ENCODE measurements at regions not wholly inside any gene's neighbourhood (a gene's known extent, or its start where the extent isn't known, plus 50 kb on each side); places are given as distances from the start of the nearest gene placed in this dataset.

DNA sequence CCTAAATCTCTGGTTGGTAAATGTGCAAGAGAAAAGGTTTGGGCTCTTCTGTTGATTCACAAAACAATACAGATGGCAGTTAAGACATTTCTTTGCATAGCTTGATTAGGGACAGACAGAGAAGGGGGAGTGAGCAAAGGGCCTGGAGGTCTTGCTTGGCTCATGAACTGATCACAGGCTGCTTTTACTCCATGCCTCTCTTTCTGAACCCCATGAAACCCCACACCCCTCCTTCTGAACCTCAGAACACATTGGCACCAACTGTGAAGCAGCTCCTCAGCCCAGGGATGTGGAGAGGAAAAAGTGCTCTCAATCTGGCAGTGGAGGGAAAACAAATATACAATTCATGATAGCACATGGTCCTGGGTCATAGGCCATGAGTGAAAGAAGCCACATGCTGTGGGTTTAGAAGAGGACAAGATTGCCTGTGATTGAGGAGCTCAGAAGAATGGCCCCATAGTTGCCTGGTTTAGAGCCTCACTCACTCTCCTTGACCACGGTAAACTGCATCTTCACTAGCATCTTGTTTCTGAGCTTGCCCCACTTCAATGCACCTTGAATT, 111.6 kb upstream of the GADD45A start:
- TF ChIP-seq EZH2 (IDR thresholded peaks at IDR 0.05) (no peak), EZH2phosphoT487 (IDR thresholded peaks at IDR 0.05) (no peak)
- TF ChIP-seq, protein P1, sequence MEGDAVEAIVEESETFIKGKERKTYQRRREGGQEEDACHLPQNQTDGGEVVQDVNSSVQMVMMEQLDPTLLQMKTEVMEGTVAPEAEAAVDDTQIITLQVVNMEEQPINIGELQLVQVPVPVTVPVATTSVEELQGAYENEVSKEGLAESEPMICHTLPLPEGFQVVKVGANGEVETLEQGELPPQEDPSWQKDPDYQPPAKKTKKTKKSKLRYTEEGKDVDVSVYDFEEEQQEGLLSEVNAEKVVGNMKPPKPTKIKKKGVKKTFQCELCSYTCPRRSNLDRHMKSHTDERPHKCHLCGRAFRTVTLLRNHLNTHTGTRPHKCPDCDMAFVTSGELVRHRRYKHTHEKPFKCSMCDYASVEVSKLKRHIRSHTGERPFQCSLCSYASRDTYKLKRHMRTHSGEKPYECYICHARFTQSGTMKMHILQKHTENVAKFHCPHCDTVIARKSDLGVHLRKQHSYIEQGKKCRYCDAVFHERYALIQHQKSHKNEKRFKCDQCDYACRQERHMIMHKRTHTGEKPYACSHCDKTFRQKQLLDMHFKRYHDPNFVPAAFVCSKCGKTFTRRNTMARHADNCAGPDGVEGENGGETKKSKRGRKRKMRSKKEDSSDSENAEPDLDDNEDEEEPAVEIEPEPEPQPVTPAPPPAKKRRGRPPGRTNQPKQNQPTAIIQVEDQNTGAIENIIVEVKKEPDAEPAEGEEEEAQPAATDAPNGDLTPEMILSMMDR (IDR thresholded peaks at IDR 0.05): no peak
- no peak overlapping the region for H3K4me3 Mint-ChIP-seq
- no peaks in the 10 kb centered on the region for H3K9me3 ChIP-seq (ENCODE audit: low read depth)
- H3K9me3 Mint-ChIP-seq: no peaks in the 10 kb centered on the region
- no peak overlapping the region for H3K4me3 ChIP-seq
- H3K36me3 ChIP-seq: no peaks in the 10 kb centered on the region
- peaks cover 13% of the 10 kb centered on the region for H3K4me1 Mint-ChIP-seq
- H3K79me2 ChIP-seq (ENCODE audit: low read depth): no peaks in the 10 kb centered on the region
- no peak overlapping the region for H3K27ac Mint-ChIP-seq
- no peak overlapping the region for H2AFZ ChIP-seq (replicated peaks)
- no peak overlapping the region for H3K9ac ChIP-seq
- no peaks in the 10 kb centered on the region for H3K4me1 ChIP-seq
- no peak overlapping the region for H3K4me2 ChIP-seq
- DNase-seq (ENCODE audit: low spot score): no peak
- no peak overlapping the region for H3K27ac ChIP-seq
- peaks cover 6% of the 10 kb centered on the region for H3K27me3 Mint-ChIP-seq (ENCODE audit: insufficient read depth, low read depth)
- H4K20me1 ChIP-seq (ENCODE audit: low read depth): no peaks in the 10 kb centered on the region
- no peaks in the 10 kb centered on the region for H3K27me3 ChIP-seq
- no peaks in the 10 kb centered on the region for H3K36me3 Mint-ChIP-seq
- no peaks in the 10 kb centered on the region for H3F3A ChIP-seq (ENCODE audit: low read depth)

DNA sequence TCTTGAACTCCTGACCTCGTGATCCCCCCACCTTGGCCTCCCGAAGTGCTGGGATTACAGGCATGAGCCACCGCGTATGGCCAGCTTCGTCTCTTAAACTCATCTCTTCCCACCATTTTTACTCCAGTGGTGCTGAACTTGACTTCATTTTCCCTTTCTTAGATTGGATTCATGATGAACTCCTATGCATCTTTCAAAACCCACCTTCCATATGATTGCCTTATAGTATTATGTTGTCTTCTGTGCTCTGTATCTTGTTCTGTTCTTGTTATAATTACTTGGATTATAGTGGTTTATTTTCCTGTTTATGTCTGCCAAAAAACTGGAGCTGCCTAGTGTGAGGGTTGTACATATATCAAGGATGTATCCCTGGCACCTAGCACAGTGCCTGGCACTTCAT, 110.8 kb upstream of the GADD45A start:
- no peak overlapping the region for H3K27ac ChIP-seq
- no peak for DNase-seq (ENCODE audit: low spot score)
- Mint-ChIP-seq H3K36me3 (no peaks in the 10 kb centered on the region), H3K4me1 (peaks cover 13% of the 10 kb centered on the region), H3K27ac (no peak overlapping the region), H3K27me3 (ENCODE audit: insufficient read depth, low read depth) (peaks cover 6% of the 10 kb centered on the region), H3K9me3 (no peaks in the 10 kb centered on the region), H3K4me3 (no peak overlapping the region)
- TF ChIP-seq EZH2phosphoT487 (IDR thresholded peaks at IDR 0.05): no peak
- H3K9ac ChIP-seq: no peak overlapping the region
- no peak overlapping the region for H3K4me3 ChIP-seq
- H3K79me2 ChIP-seq (ENCODE audit: low read depth): no peaks in the 10 kb centered on the region
- H4K20me1 ChIP-seq (ENCODE audit: low read depth): no peaks in the 10 kb centered on the region
- no peaks in the 10 kb centered on the region for H3K4me1 ChIP-seq
- H3K4me2 ChIP-seq: no peak overlapping the region
- H3K36me3 ChIP-seq: no peaks in the 10 kb centered on the region
- no peaks in the 10 kb centered on the region for H3F3A ChIP-seq (ENCODE audit: low read depth)
- H3K27me3 ChIP-seq: no peaks in the 10 kb centered on the region
- H2AFZ ChIP-seq (replicated peaks): no peak overlapping the region
- no peaks in the 10 kb centered on the region for H3K9me3 ChIP-seq (ENCODE audit: low read depth)

DNA sequence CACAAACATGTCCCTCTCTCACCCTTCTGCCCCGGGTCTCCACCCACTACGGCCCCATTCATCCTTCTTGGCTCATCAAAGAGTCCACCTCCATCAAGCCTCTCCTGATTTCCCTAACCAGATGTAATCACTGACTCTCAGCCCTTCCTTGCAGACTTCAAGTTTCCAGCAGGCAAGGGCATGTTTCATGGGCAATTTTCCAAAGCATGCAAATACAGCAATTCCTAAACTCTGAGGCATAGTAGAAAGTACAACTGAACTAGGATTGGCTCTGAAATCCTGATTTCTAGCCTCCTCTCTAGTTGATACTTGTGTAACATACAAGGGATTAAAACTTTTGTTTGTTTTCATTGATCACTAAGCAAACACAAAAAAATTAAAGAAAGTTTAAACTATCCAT, 109.1 kb upstream of the GADD45A start:
- Histone ChIP-seq H2AFZ (replicated peaks) (no peak overlapping the region), H3K4me2 (no peak overlapping the region), H3K27ac (no peak overlapping the region), H4K20me1 (ENCODE audit: low read depth) (no peaks in the 10 kb centered on the region), H3F3A (ENCODE audit: low read depth) (no peaks in the 10 kb centered on the region), H3K79me2 (ENCODE audit: low read depth) (no peaks in the 10 kb centered on the region), H3K36me3 (no peaks in the 10 kb centered on the region), H3K27me3 (no peaks in the 10 kb centered on the region), H3K9me3 (ENCODE audit: low read depth) (no peaks in the 10 kb centered on the region), H3K4me1 (no peaks in the 10 kb centered on the region), H3K4me3 (no peak overlapping the region), H3K9ac (no peak overlapping the region)
- H3K9me3 Mint-ChIP-seq: no peaks in the 10 kb centered on the region
- no peak for DNase-seq (ENCODE audit: low spot score)
- peaks cover 6% of the 10 kb centered on the region for H3K27me3 Mint-ChIP-seq (ENCODE audit: insufficient read depth, low read depth)
- H3K36me3 Mint-ChIP-seq: no peaks in the 10 kb centered on the region
- H3K27ac Mint-ChIP-seq: no peak overlapping the region
- TF ChIP-seq EZH2phosphoT487 (IDR thresholded peaks at IDR 0.05): no peak
- H3K4me3 Mint-ChIP-seq: no peak overlapping the region
- H3K4me1 Mint-ChIP-seq: peaks cover 13% of the 10 kb centered on the region

DNA sequence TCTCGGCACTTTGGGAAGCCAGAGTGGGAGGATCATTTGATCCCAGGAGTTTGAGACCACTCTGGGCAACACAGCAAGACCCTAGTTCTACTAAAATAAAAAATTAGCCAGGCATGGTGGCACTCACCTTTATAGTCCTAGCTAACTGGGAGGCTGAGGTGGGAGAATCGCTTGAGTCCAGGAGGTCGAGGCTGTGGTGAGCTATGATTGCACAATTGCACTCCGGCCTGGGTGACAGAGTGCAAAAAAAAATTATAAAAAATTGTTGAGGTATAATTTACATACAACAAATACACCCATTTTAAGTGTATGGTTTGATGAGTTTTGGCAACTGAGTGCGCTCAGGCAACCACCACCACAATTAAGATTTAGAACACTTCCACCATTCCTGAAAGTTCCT, 108.5 kb upstream of the GADD45A start:
- H4K20me1 ChIP-seq (ENCODE audit: low read depth): no peaks in the 10 kb centered on the region
- H3K4me1 Mint-ChIP-seq: peaks cover 13% of the 10 kb centered on the region
- H3K4me3 Mint-ChIP-seq: no peak overlapping the region
- DNase-seq (ENCODE audit: low spot score): no peak
- no peak overlapping the region for H2AFZ ChIP-seq (replicated peaks)
- no peak overlapping the region for H3K4me3 ChIP-seq
- H3K36me3 Mint-ChIP-seq: no peaks in the 10 kb centered on the region
- H3K27ac ChIP-seq: no peak overlapping the region
- H3K27ac Mint-ChIP-seq: no peak overlapping the region
- no peaks in the 10 kb centered on the region for H3K4me1 ChIP-seq
- H3K9ac ChIP-seq: no peak overlapping the region
- no peaks in the 10 kb centered on the region for H3K79me2 ChIP-seq (ENCODE audit: low read depth)
- no peaks in the 10 kb centered on the region for H3K36me3 ChIP-seq
- no peaks in the 10 kb centered on the region for H3F3A ChIP-seq (ENCODE audit: low read depth)
- no peak overlapping the region for H3K4me2 ChIP-seq
- TF ChIP-seq EZH2phosphoT487 (IDR thresholded peaks at IDR 0.05) (no peak), EZH2 (IDR thresholded peaks at IDR 0.05) (no peak)
- TF ChIP-seq, protein P1 (IDR thresholded peaks at IDR 0.05): no peak
- H3K27me3 Mint-ChIP-seq (ENCODE audit: insufficient read depth, low read depth): peaks cover 6% of the 10 kb centered on the region
- H3K9me3 Mint-ChIP-seq: peaks cover under 1% of the 10 kb centered on the region
- H3K9me3 ChIP-seq (ENCODE audit: low read depth): no peaks in the 10 kb centered on the region
- H3K27me3 ChIP-seq: no peaks in the 10 kb centered on the region
